HEK293T (cell line): ENCODE measurements at regions not wholly inside any gene's neighbourhood (a gene's known extent, or its start where the extent isn't known, plus 50 kb on each side); places are given as distances from the start of the nearest gene placed in this dataset.

ENCODE experiments used
- BHLHE40 ChIP-seq: fragments of 450-650 bp; IDR thresholded peaks from 2 replicates; pipeline ENCODE4 v1.6.1; 2016; ENCODE audit warnings: mild to moderate bottlenecking, moderate library complexity, borderline replicate concordance
- ELF4 ChIP-seq: fragments of 450-650 bp; IDR thresholded peaks from 2 replicates; pipeline ENCODE4 v1.6.1; 2017; ENCODE audit warnings: antibody characterized with exemption
- FOXA1 ChIP-seq: fragments of 450-650 bp; IDR thresholded peaks from 2 replicates; pipeline ENCODE4 v1.6.1; 2016; ENCODE audit warnings: mild to moderate bottlenecking
- FOXK2 ChIP-seq: fragments of 450-650 bp; IDR thresholded peaks from 2 replicates; pipeline ENCODE4 v1.6.1; 2016; ENCODE audit warnings: mild to moderate bottlenecking
- FOXM1 ChIP-seq: fragments of 450-650 bp; IDR thresholded peaks from 2 replicates; pipeline ENCODE4 v1.6.1; 2017; ENCODE audit warnings: mild to moderate bottlenecking, borderline replicate concordance
- NFRKB ChIP-seq: fragments of 450-650 bp; IDR thresholded peaks from 2 replicates; pipeline ENCODE4 v1.6.1; 2016; ENCODE audit warnings: mild to moderate bottlenecking, moderate library complexity
- SP1 ChIP-seq: fragments of 450-650 bp; IDR thresholded peaks from 2 replicates; pipeline ENCODE4 v1.6.1; 2017
- SUZ12 ChIP-seq: fragments of 450-650 bp; IDR thresholded peaks from 2 replicates; pipeline ENCODE4 v1.6.1; 2016; ENCODE audit warnings: mild to moderate bottlenecking
- TARDBP ChIP-seq: fragments of 450-650 bp; IDR thresholded peaks from 2 replicates; pipeline ENCODE4 v1.6.1; 2016
- ZNF384 ChIP-seq: fragments of 450-650 bp; IDR thresholded peaks from 2 replicates; pipeline ENCODE4 v1.6.1; 2016
- TF ChIP-seq, protein P1 (sequence below): fragments of 450-650 bp; IDR thresholded peaks from 2 replicates; pipeline ENCODE4 v1.6.1; 2016

DNA sequence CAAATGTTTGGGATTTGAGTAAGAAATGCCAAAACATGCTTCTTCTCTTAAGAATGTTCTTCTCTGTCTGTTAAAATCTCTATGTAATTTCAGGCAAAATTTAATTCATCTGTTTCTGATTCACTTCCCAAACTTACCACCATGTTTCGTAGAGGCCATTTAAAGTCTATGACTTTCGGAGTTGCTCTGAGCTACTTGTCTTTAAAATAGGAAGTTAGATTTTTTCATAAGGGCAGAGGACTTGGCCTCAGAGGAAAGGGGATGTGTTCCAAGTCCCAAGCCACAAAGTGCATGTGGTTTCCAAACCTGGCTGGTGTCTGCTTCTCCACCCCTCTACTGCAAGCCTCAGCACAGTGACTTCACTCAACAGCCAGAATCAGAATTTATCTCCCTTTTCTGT, 111.3 kb upstream of the ADRA1B start:
- TF ChIP-seq BHLHE40 = no peak
- no peak for TF ChIP-seq ELF4
- TF ChIP-seq SP1 = no peak
- no peak for TF ChIP-seq FOXA1
- no peak for TF ChIP-seq FOXM1
- TF ChIP-seq ZNF384 = no peak
- TF ChIP-seq, protein P1, sequence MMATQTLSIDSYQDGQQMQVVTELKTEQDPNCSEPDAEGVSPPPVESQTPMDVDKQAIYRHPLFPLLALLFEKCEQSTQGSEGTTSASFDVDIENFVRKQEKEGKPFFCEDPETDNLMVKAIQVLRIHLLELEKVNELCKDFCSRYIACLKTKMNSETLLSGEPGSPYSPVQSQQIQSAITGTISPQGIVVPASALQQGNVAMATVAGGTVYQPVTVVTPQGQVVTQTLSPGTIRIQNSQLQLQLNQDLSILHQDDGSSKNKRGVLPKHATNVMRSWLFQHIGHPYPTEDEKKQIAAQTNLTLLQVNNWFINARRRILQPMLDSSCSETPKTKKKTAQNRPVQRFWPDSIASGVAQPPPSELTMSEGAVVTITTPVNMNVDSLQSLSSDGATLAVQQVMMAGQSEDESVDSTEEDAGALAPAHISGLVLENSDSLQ = no peak
- no peak for TF ChIP-seq FOXK2
- no peak for TF ChIP-seq SUZ12
- TF ChIP-seq TARDBP = no peak
- TF ChIP-seq NFRKB = no peak
